GM06990 (cell line): ENCODE measurements at regions not wholly inside any gene's neighbourhood (a gene's known extent, or its start where the extent isn't known, plus 50 kb on each side); places are given as distances from the start of the nearest gene placed in this dataset.

ENCODE experiments used
- DNase-seq: peaks from one replicate; pipeline ENCODE4 v3.0.0-alpha.2; 2011; ENCODE audit not compliant: insufficient read length; ENCODE audit errors: extremely low read depth
- H3K27me3 ChIP-seq: replicated peaks from 2 replicates; pipeline ENCODE4 v1.6.0; 2011; ENCODE audit warnings: low read length; ENCODE audit not compliant: control insufficient read depth, insufficient read depth
- H3K36me3 ChIP-seq: 2 replicates; pipeline ENCODE4 v1.5.1; 2011; ENCODE audit warnings: low read length; ENCODE audit not compliant: control insufficient read depth, insufficient read depth
- H3K4me3 ChIP-seq: replicated peaks from 2 replicates; pipeline ENCODE4 v1.5.1; 2011; ENCODE audit warnings: low read depth, mild to moderate bottlenecking, control low read depth, low read length
- TF ChIP-seq, protein P1 (sequence below): IDR thresholded peaks from 2 replicates; pipeline ENCODE4 v1.5.1; 2011; ENCODE audit warnings: low read length, control low read depth, mild to moderate bottlenecking, inconsistent platforms; ENCODE audit not compliant: insufficient read depth, poor library complexity, severe bottlenecking

GRCh38 chr5:63524281-63524680 is 438.0 kb downstream of the HTR1A start:
- TF ChIP-seq, protein P1, sequence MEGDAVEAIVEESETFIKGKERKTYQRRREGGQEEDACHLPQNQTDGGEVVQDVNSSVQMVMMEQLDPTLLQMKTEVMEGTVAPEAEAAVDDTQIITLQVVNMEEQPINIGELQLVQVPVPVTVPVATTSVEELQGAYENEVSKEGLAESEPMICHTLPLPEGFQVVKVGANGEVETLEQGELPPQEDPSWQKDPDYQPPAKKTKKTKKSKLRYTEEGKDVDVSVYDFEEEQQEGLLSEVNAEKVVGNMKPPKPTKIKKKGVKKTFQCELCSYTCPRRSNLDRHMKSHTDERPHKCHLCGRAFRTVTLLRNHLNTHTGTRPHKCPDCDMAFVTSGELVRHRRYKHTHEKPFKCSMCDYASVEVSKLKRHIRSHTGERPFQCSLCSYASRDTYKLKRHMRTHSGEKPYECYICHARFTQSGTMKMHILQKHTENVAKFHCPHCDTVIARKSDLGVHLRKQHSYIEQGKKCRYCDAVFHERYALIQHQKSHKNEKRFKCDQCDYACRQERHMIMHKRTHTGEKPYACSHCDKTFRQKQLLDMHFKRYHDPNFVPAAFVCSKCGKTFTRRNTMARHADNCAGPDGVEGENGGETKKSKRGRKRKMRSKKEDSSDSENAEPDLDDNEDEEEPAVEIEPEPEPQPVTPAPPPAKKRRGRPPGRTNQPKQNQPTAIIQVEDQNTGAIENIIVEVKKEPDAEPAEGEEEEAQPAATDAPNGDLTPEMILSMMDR = no peak
- no peak overlapping the region for H3K4me3 ChIP-seq

DNA sequence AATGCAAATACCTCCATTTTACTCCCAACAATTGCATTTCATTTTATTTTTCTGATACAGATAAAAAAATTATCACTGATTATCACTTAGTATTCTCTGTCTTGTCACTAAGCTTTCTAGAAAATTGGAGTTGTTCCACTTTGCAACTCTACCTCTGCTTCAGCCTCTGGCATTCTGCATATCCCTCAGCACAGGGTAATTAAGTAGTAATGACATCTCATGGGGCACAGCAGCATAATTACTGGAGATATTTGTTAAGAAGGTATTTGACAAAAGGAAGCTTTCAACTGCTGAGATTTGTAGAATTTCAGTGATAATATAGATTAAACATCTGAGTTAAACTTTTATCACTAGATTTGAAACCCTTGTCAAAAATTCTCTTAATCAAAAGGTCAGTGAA is 446.2 kb downstream of the HTR1A start:
- no peaks in the 10 kb centered on the region for H3K36me3 ChIP-seq
- no peaks in the 10 kb centered on the region for H3K27me3 ChIP-seq
- TF ChIP-seq, protein P1 = no peak
- H3K4me3 ChIP-seq = no peak overlapping the region
- no peak for DNase-seq

More at GRCh38 chr5:63524281-63524680, 438.0 kb downstream of the HTR1A start:
- Histone ChIP-seq H3K27me3 (no peaks in the 10 kb centered on the region), H3K36me3 (no peaks in the 10 kb centered on the region)
- no peak for DNase-seq

- TF ChIP-seq, protein P1 = no peak
- DNase-seq = no peak
Measured at GRCh38 chr5:63500242-63500641, 462.0 kb downstream of the HTR1A start.

GRCh38 chr5:63495225-63495624 is 467.0 kb downstream of the HTR1A start:
- Histone ChIP-seq H3K4me3 (no peak overlapping the region), H3K36me3 (no peaks in the 10 kb centered on the region), H3K27me3 (no peaks in the 10 kb centered on the region)
- no peak for DNase-seq
- TF ChIP-seq, protein P1 = no peak

More at GRCh38 chr5:63500242-63500641, 462.0 kb downstream of the HTR1A start:
- Histone ChIP-seq H3K36me3 (no peaks in the 10 kb centered on the region), H3K4me3 (no peak overlapping the region), H3K27me3 (no peaks in the 10 kb centered on the region)

GRCh38 chr5:63483338-63483737 is 478.9 kb downstream of the HTR1A start:
- Histone ChIP-seq H3K27me3 (no peaks in the 10 kb centered on the region), H3K36me3 (no peaks in the 10 kb centered on the region), H3K4me3 (no peak overlapping the region)
- TF ChIP-seq, protein P1 = no peak
- no peak for DNase-seq

DNA sequence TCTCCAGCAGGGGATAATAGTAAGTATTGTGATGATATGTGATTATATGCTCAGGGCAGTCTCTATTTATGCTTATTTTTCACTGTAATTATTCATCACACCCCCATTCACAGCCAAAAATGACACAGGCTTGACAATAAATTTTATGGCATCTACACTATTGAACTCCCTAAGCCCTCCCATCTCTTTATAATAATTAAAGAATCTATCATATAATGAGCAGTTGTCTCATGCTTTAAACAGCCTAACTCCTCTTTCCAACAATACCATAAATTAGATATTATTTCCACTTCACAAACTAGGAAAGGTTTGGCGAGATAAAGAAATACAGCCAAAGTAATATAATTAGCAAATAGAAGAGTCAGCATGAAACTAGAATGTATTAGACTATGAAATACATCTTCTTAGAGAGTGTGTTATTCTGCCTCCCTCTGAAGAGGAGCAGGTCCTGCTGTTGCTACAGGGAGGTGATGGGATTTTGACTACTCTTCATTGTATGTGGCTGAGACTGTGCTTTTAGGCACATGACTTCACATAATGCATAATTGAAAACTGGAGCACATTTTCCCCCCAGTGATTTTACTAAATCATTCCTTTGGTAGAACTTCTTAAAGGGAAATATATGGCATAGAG is 488.8 kb downstream of the HTR1A start:
- no peak for DNase-seq
- Histone ChIP-seq H3K4me3 (no peak overlapping the region), H3K27me3 (no peaks in the 10 kb centered on the region), H3K36me3 (no peaks in the 10 kb centered on the region)
- TF ChIP-seq, protein P1 = no peak
